HL-60/S4 treated with retinoic acid at 250 ng/mL for 4 days and 3 days (cell line): ENCODE measurements at regions not wholly inside any gene's neighbourhood (a gene's known extent, or its start where the extent isn't known, plus 50 kb on each side); places are given as distances from the start of the nearest gene placed in this dataset.
"Not testable (repeated sequence)": the region's sequence is repeated elsewhere in the genome, so short reads cannot be mapped to it uniquely, and the experiment has no call there.

Experiments
- in situ Hi-C: fragments of 300-500 bp; cut with MboI; formaldehyde crosslinking; loops from 2 replicates; pipeline ENCODE4 v1.7.0; 2022; ENCODE audit warnings: low sequenced_read_pairs

- in situ Hi-C loops: no loop called here
Observed at GRCh38 chr2:59770651-59771050, 782.8 kb downstream of the BCL11A start.

- in situ Hi-C loops: no loop called here
Observed at GRCh38 chr2:59761966-59762365, 791.5 kb downstream of the BCL11A start.

- in situ Hi-C loops: no loop called here
Observed at GRCh38 chr2:59756150-59756549, 797.3 kb downstream of the BCL11A start.

- in situ Hi-C loops: no loop called here
Observed at GRCh38 chr2:59754011-59754735, 799.3 kb downstream of the BCL11A start.

GRCh38 chr2:59752512-59752911 lies 800.9 kb downstream of the BCL11A start:
- in situ Hi-C loops: no loop called here

- in situ Hi-C loops: no loop called here
Observed at GRCh38 chr2:59752071-59752470, 801.4 kb downstream of the BCL11A start.

- in situ Hi-C loops: not testable (repeated sequence)
Observed at GRCh38 chr2:59751214-59751613, 802.2 kb downstream of the BCL11A start.

- in situ Hi-C loops: no loop called here
Observed at GRCh38 chr2:59746291-59746690, 807.2 kb downstream of the BCL11A start.

- in situ Hi-C loops: no loop called here
Observed at GRCh38 chr2:59745085-59745484, 808.4 kb downstream of the BCL11A start.

- in situ Hi-C loops: no loop called here
Observed at GRCh38 chr2:59744436-59744835, 809.0 kb downstream of the BCL11A start.

- in situ Hi-C loops: no loop called here
Observed at GRCh38 chr2:59741840-59742239, 811.6 kb downstream of the BCL11A start.

GRCh38 chr2:59739166-59739565 lies 814.3 kb downstream of the BCL11A start:
- in situ Hi-C loops: no loop called here

- in situ Hi-C loops: no loop called here
Observed at GRCh38 chr2:59737299-59737698, 816.2 kb downstream of the BCL11A start.

- in situ Hi-C loops: no loop called here
Observed at GRCh38 chr2:59734743-59735142, 818.7 kb downstream of the BCL11A start.

GRCh38 chr2:59733970-59734369 lies 819.5 kb downstream of the BCL11A start:
- in situ Hi-C loops: no loop called here

- in situ Hi-C loops: no loop called here
Observed at GRCh38 chr2:59733567-59733930, 819.9 kb downstream of the BCL11A start.

- in situ Hi-C loops: no loop called here
Observed at GRCh38 chr2:59732871-59733566, 820.4 kb downstream of the BCL11A start.

GRCh38 chr2:59727121-59727590 lies 826.3 kb downstream of the BCL11A start:
- in situ Hi-C loops: no loop called here

GRCh38 chr2:59726228-59727120 lies 827.0 kb downstream of the BCL11A start:
- in situ Hi-C loops: no loop called here

- in situ Hi-C loops: no loop called here
Observed at GRCh38 chr2:59724746-59725145, 828.7 kb downstream of the BCL11A start.

GRCh38 chr2:59720296-59720866 lies 833.1 kb downstream of the BCL11A start:
- in situ Hi-C loops: no loop called here
